Cardiac fibroblast (primary cell): ENCODE measurements at regions not wholly inside any gene's neighbourhood (a gene's known extent, or its start where the extent isn't known, plus 50 kb on each side); places are given as distances from the start of the nearest gene placed in this dataset.

ENCODE experiments used
- DNase-seq, 2 donors: peaks; one replicate each; pipeline versions ENCODE4 v3.0.0 to v3.0.0-alpha.2; 2010; ENCODE audit warnings: low read depth in 2 of 2
- H3K4me3 ChIP-seq, 2 donors: replicated peaks in 1 of 2; 1 replicate in 1 of 2; 2 replicates in 1 of 2; pipeline ENCODE4 v1.5.1; 2011; ENCODE audit warnings: low read depth in 2 of 2, low read length in 2 of 2, mild to moderate bottlenecking in 2 of 2, moderate library complexity in 1 of 2
- CTCF ChIP-seq: IDR thresholded peaks from one replicate; pipeline ENCODE4 v1.5.1; 2011; ENCODE audit warnings: low read depth, mild to moderate bottlenecking, low read length, inconsistent platforms

GRCh38 chr16:64184156-64184555 lies 937.7 kb downstream of the CDH11 start:
- H3K4me3 ChIP-seq: no peak overlapping the region
- no peak for TF ChIP-seq CTCF
- no peak for DNase-seq

GRCh38 chr16:64182985-64183384 lies 938.9 kb downstream of the CDH11 start:
- TF ChIP-seq CTCF: no peak
- H3K4me3 ChIP-seq: no peak overlapping the region
- peak in 1 of 2 donors; percentile 51 for DNase-seq

- no peak for TF ChIP-seq CTCF
- no peak overlapping the region for H3K4me3 ChIP-seq
- DNase-seq: no peak
These were observed 940.5 kb downstream of the CDH11 start for GRCh38 chr16:64181271-64181925.

- no peak for TF ChIP-seq CTCF
- H3K4me3 ChIP-seq: no peak overlapping the region
- DNase-seq: no peak
These were observed 941.5 kb downstream of the CDH11 start for GRCh38 chr16:64180136-64180900.

- TF ChIP-seq CTCF: no peak
- no peak for DNase-seq
These were observed 947.5 kb downstream of the CDH11 start for GRCh38 chr16:64174327-64174726.

GRCh38 chr16:64172652-64173051 lies 949.2 kb downstream of the CDH11 start:
- H3K4me3 ChIP-seq: no peak overlapping the region
- no peak for TF ChIP-seq CTCF
- no peak for DNase-seq

More at GRCh38 chr16:64174327-64174726, 947.5 kb downstream of the CDH11 start:
- H3K4me3 ChIP-seq: no peak overlapping the region
